ENCODE measurements at regions not wholly inside any gene's neighbourhood (a gene's known extent, or its start where the extent isn't known, plus 50 kb on each side); places are given as distances from the start of the nearest gene placed in this dataset.

DNA sequence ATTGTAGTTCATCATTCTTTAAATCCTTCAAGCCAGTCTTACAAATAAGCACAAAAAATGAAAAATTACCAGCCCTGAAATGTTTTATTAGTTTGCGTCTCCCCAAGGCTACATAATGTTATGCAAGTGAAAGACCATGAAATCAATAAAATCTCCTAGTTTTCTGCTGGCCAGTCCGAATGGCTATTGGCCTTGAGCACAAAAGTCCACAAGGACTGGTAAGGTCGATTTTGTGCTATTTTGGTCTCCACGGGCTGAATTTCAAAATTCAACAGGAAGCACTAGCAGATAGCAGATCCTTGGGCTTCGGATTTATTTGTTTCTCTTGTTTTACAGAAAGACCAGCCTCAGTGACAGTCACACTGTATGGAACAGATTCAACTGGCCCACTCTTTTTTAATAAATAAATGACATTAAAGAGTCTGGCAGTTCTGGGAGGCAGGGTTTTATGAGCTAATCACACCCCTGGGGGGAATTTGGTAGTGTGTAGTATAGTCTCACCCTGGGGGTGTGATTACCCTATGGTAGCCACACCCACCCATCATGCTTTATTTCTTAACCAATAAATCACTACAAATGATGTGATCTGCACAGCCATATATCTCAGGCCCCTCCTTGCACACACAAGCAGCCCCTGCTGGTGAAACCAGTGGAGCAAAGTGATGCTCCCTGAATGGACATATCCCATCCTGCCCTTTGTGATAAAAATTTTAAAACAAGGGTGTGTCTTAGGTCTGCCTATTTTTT is 51.1 kb upstream of the TMEM33 start:
- DNase-seq: no peak

DNA sequence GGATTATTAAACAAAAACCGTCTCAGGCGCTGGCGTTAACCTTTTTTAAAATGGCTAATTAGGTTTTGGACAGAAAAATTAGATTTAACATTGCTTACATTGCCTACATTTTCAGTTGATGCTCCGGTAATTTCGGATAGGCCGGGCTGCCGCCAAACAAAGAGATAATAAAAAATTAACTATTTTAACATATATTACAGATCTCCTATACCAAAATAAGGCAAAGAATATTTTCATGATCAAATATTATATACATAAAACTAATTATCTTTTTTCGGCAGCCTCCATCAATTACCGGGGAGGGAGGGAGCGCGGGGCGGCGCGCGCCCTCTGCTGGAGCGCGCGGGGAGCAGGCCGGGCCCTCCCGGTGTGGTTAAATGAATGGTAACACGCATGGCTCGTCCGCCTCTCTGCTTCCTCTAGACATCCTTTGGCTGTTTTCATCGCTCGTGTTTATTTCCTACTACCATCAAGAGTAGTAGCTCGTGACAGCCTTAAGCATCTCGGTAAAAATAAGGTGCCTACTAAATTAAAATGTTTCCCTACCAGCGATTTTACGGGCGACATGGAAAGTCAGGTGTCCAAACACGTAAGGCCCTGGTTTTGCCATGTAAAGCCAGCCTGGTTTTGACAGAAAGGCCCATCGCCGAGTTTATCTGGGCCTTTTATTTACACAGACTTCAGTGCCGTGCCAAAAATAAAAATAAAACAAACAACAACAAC is 52.4 kb upstream of the TMEM33 start:
- peak; percentile 31 for DNase-seq

DNA sequence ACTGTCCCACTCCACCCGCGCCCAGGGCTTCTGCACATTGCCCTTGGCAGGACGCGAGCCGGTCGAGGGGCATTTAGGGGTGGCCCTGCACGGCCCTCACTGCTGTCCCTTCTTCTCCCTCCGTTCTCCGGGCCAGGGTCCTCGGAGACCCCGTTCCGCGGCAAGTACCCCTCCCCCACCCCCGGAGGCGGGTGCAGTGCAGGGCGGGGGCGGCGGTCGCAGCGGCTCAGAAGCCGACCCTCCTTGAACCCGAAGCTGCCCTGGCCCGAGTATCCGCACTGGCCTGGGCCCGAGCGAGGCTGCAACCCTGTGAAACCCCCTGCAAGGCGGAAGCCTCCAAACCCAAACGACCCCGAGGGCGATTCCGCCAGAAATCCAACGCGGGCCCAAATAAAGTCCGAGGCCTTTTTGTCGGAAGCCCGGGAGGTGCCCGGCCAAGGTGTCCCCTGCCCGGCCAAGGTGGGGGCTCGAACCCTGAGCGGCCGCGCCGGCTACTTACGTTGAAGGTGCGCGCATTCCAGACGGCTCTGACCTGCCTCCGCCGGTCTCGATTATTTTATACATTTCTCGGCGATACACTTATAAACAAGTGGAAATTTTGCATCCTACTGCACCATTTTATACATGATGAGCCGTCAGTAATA is 53.1 kb upstream of the TMEM33 start:
- DNase-seq: no peak

DNA sequence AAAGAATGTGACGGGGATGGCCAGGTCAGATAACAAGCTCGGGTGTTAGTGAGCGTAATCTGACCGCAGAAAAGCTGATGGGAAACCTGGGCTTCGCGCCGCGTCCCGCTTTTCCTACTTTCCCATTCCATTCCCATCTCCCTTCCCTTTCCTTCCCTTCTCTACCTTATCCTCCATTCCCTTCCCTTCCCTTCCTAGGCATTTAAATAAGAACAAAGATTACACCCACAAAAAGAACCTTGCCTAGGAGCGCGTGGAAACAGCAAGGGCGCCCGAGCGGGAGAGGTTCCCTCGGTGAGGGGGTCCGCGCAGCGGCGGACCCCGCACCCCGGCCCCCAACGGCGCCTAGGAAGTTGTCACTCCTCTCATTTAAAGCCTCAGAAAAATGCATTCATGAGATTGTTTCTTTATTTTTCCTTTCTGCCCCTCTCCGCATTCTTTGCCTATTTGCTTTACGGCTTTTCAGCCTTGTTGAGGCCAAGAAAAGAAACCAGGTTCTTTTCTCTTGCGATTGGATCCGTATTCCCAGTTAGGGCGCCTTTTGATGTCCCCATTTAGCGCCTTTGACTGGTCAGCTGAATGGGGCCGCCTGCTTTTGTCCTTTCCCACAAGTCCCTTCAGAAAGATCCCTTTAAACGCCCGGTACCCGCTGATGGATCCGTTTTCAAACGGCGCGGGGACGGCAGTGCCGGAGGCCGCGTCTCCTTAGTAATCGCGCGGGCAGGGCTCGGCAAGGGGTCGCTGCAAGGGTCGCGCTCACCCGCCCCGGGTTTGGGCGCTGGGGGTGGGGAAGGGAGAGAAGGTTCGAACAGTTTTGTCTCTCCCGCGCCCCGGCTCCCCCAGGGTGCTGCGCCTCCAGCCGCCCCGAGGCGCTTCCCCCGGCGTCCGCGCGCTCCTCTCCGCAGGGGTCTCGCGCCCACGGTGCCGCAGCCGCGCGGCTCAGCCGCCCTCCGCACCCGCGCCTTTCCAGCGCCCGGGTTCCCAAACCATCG is 54.1 kb upstream of the TMEM33 start:
- peak; percentile 13 for DNase-seq

DNA sequence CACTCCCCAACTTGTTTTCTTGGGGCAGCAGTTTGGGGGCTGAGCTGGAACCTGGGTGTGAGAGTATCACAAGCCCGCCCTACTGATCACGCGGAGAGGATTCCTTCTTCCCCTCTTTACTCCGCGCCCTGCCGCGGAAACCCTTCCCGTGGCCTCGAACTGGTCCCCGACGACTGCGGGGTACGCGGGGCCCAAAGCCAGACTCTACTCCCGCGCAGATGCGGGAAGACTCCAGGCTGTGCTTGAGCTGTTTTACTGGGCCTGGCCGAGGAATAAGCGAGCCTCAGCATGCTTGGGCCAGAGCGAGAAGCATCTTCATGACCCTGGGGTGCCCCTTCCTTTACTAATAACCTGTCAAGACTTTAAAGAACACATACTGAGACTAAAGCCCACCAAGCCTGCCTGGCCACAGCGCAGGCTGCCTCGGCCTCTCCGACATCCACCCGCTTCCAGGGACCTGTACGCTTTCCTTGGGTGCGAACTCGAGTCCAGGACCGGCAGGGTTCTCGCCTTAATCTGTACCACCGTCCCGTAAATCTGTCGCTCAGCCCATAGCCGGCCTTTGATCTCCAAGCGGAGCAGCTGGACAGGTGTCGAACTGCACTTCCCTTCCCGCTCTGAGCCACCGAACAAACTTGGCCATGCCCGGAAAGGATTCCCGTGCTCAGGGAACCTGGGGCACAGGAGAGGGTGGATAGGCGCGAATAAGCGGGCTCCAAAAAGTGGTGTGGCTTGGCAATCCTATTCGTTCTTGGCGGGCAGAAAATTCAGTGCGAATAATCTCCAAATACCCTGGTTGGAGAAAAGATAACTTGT is 55.0 kb upstream of the TMEM33 start:
- DNase-seq: peak; percentile 8

DNA sequence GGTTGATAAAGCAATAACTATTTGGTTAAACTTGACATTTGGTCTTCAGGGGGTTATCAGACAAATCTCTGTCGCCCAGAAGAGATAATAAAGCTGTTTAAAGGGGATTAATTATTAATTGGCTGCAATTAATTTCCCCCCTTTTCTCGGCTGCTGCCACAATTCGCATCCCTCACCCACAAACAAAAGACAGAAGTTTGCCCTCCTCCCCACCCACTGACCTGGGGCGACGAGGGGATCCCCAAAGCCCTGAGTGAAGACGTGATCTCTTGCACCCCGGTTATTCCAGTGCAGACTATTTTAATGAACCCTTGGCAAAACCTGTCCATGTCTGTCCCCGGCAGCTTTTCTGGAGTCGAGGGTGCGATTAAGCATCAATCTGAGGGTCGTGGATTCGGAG is 55.7 kb upstream of the TMEM33 start:
- no peak for DNase-seq

DNA sequence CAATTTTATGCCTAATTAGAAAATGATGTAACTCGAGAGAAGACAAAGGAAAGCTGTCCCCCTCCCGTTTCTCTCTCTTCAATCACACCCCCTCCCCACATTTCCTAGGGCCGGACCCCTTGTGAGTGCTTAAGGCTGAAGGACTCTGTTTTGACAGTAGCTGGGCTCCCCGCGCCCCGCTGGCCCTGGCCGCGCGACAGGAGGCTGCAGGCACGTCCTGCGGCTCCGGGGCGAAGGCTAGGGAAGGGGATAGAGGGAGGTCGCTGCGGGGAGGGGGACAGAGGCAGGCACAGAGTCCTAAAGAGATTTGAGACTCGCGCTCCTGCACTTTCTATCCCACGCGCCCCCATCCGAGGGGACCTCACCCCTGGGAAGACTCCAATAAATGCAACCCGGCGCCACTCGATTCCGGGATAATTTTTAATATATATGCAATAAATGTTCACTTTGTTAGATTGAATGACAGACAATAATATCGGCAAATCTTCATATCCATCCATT is 56.2 kb upstream of the TMEM33 start:
- DNase-seq: no peak

DNA sequence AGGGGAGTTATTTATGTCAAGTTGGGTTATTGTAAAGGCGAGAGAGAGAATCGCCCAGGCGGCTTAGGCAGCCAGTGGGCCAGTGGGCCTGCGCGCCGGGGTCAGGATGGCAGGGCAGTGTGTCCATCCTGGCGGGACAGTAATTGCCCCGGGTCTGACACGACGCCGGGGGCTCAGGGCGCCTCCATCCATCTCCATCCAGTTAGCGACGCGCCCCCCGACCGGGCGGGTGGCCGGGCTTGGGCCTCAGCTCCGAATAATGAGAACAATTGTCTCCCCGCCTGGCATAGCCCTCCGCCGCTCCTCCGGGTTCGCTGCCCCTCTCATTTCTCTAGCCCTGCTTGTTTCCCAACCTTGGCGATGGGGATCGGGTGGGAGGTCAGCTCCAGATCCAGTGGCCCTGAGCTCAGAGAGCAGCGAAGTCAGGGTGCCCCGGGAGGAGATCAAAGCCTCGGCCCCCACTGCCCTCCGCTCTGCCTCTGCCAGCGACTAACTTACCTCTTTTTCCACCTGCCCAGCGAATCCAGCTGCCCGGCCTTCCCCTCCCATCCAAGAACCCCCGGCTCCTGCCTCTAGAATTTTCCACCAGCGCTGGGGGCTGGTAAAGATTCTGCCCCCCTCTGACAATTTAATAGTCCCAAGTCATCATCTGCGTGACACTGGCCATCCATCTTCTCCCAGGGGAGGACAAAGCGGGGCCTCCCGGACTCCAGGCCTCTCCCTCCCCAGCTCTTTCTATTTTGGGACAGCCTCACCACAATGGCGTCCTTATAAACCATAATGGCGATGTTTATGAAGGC is 56.9 kb upstream of the TMEM33 start:
- no peak for DNase-seq

DNA sequence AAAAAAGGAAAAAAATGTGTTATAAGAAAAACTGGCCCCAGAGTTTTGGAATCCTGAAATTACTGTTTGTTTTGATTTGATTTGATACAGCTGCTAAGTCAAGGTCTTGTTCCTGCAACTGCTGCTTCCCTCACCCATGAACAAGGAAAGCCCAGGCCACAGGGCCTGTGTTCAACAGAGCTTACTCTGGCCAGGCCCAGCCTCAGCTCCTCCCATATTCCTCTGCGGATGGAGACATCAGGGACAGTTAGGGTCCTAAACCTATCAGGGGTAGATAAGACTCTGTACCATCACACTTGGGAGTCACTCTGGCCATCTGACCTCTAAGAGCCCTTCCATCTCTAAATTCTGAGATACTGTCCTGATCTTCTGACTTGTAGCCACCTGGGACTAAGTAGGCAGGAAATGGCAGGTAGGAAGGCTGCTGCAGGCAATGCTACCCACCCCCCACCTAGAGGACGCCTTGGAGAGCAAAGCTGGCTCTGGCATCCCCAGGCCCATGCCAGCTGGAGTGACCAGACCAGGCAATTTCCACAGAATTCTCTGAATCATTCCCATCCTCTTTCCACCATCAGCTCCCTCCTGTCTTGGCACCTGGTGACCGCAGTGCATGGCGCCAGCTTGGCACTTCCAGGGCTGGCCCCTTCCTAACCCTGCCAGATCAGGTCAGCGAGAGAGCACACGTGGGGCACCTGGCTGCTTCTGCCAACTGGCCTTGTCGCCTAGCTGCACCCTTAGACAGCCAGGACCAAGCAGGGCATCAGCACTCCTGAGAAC is 58.0 kb upstream of the TMEM33 start:
- DNase-seq: no peak

DNA sequence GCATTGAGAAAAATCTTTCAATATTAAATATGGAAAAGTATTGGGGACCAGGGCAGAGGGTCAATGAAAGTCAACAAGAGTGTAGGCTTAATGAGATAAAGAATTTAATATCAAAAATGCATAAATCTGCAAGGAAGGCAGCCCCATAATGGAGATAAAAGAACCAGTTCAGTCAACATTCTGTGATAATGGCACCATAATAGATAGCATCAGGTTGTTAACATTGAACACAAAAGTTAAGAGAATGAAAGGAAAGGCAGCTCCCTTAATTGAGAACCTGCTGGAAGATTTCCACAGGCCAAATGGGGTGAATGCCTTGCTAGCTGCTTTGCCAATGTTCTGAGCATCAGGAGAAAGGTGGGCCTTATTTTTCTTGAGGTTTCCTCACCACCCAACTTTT is 60.4 kb upstream of the TMEM33 start:
- DNase-seq: no peak

DNA sequence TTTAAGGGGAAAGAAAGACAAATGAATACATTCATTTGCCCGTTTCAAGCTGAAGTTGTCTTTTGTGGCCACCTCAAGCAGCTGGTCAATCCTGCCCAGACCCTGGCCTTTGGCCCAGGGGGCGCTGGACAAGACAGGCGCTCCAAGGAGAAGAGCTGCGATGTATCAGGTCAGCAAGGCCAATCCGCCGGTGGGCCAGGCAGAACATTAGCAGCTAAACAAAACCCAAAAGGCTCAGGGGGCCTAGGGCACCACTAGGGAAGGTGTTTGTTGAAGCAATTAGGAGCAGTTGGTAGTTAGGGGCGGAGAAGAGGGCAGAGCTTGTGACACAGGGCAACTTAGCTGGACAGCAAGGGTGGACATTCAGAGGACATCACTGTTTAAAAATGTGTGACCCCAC is 60.8 kb upstream of the TMEM33 start:
- DNase-seq: no peak

DNA sequence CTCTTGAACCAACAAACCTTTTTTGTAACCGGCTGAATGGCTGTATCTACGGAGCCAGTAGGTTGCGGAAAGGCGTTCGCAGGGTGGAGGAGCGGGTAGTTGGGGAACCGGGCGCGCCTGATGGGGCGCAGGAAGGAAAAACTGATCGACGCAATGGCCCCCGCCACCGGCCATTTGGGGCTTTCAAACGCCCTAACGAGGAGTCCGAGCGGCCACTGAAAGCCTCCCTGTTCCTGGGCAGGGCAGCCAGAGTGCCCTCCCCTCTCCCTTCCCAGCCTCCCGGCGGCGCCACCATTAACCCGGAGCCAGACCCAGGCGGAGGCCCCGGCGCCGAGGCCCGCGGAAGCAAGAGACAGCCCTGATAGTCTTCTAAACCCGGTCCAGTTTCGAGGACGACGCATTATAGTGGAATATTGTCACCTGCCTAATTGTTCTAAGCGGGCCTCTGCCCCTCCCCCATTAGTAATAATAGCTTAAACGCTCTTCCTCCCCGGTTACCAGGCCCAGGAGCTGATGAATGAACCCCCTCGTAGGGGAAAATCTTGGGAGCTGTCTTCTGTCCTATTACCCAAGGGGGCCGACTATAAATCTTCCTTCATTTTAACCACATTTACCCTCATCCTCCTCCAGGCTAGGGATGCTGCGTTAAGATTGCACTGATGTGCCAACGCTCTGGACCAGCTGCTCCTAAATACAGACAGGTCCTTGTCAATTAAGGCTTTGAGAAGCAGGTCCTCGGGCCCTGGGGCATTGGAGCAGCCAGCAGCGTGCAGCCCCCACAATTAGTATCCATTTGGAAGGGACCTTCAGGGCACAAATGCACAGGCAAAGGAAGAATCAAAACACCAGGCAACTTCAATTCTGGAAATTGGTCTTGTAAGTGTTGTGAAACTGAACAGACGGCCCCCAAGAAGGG is 61.6 kb upstream of the TMEM33 start:
- DNase-seq: no peak

DNA sequence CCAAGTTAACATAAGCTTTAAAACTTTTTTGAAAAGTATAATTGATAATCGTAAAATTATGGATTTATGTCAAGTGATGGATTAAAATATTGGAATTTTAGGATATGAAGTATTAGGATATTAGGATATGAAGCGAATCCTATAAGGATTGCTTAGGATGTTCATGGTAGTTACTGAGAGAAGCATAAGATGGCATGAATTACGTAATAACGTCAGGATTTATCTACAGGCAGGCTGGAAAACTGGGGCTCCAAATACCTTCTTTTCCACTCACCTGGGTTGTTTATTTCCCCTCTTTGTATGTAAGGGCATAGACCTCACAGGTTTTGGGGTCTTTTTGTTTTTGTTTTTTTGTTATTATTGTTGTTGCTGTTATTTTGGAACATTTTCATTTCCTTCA is 65.2 kb upstream of the TMEM33 start:
- no peak for DNase-seq

DNA sequence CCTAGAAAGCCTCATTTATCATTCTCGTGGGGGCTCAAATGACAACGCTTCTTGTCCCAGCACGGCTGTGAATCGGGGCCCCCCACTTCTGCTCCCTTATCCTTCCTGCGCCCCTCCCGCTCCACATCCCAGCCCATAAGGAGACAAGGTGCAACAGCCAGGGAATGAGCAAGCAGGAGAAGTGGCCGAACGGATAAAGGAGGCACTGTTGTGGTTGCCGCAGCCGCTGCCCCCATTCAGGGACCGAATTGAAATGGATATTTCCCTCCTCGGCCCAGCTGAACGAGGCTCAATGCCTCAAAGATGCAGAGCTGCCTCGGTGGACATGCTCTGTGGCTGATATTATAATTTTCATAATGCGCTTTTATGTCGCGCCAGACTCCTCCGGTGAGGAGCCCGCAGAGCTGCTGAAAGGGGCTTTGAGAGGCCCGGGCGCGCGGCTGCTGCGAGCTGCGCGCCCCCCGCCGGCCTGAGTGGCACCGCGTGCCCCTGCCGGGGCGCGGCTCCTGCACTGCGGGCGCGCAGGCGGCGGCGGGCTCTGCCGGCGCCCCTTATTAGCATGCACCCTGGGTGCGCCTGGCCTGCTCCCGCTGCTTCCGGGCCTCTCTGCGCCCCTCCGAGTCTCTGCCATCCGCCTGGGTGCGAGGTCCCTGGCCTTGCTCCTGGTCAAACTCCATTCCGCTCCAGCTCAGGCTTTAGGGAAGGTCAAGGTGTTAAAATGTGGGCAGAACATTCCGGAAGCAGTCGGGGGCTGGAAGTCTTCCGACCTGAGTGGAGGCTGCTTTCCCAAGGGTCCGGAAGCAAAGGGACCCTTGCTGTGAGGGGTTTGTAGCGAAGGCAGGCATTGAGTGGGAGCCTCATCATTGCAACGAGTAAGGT is 68.2 kb upstream of the TMEM33 start:
- DNase-seq: no peak

DNA sequence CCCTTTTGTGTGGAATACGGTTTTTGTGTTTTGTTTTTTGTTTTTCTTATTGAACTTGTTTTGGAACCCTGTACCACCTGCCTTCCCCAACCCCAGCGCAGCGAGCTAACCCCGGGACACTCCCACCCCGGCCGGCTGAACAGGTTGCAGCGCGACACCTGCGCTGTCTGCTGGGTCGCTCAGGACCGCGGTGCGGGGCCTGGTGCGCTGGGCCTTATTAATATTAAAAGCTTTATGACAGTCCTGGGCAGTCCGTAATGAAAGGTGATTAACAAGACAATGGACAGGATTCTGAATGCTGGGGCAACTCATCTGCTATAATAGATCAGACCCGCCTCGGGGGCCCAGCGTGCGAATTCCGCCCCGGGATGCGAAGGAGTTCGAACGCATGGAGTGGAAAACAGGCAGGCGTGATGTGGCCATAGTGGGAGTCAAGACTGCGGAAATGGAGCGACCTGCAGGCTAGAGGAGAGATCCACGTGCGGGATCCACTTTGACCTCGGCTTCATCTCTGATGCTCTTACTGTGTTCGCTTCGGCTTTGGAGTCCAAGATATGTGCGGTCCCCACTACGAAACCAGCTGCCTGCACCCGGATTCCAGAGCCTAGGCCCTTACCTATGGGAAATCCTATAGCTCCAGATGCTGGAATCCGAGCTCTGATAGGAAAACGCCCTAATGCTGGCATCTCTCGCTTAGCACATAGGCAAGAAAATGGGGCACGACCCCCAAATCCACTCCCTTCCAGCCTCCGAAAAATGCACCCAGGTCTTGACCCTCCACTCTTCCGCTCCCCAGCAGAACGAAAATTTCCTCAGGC is 69.0 kb upstream of the TMEM33 start:
- DNase-seq: no peak

DNA sequence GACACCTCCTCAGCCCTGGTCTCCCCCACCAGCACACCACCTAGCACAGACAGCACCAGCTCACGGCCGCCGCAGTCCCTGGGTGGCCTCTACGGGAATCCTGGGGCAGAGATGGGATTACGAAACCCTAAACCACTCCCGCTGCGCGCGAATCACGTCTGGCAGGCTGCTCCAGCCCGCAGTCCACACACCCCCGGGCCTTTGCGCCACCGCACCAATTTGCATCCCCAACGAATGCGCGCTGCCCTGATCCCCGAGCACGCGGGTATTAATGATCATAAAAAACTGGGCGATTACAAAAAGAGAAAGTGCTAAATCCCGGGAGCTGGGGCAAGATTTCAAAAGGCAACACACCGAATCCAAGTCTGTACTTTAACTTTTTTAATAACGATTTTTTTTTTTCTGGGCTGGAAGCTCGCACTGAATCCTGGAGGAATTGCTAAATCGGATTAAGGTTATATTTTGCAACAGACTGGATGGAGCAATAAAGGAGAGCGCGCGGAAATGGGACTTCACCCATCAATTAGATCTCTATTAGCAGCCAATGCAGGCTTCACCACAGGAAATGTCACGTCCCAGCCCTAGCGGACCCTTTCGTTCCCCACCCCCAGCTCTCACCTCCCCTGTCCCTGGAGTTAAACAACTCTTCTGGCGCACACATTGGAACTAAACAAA is 69.8 kb upstream of the TMEM33 start:
- peak; percentile 28 for DNase-seq
